ENCODE measurements at regions not wholly inside any gene's neighbourhood (a gene's known extent, or its start where the extent isn't known, plus 50 kb on each side); places are given as distances from the start of the nearest gene placed in this dataset.

- no peak for DNase-seq
Measured at GRCh38 chr12:86331012-86331411, 74.8 kb upstream of the MGAT4C start.

DNA sequence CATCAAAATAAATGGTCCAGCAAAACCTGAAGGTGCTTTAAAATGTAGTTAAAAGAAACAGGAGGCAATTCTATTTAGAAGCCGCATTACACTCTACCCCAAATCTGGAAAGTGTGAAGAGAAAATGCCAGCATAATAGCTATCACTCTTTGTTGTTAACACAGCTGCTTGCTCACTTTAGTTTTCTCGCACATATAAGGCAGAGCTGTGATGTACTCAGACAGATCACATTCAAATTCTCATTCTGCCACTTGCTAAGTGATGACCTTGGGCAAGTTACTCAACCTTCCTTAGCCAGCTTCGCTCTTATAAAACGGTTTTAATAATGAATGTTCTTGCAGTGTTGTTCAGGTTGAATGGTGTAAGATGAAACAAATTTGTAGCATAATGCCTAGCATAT is 56.0 kb upstream of the MGAT4C start:
- DNase-seq: no peak
